ENCODE measurements at regions not wholly inside any gene's neighbourhood (a gene's known extent, or its start where the extent isn't known, plus 50 kb on each side); places are given as distances from the start of the nearest gene placed in this dataset.

GRCh38 chr4:138577145-138577544 lies 335.0 kb upstream of the SLC7A11 start:
- Histone ChIP-seq H3K36me3 (replicated peaks; ENCODE audit: insufficient read depth, low read length) (no peaks in the 10 kb centered on the region), H3K9ac (ENCODE audit: low read length) (no peak overlapping the region), H3K4me3 (ENCODE audit: low read length) (no peak overlapping the region), H3K27ac (ENCODE audit: low read length) (no peak overlapping the region), H3K4me1 (ENCODE audit: low read length) (no peaks in the 10 kb centered on the region), H4K20me1 (ENCODE audit: insufficient read depth, low read length) (no peaks in the 10 kb centered on the region), H3K27me3 (replicated peaks; ENCODE audit: insufficient read depth, low read length) (no peaks in the 10 kb centered on the region), H3K4me2 (ENCODE audit: low read depth, low read length) (no peak overlapping the region), H3F3A (ENCODE audit: insufficient read depth, low read length) (no peaks in the 10 kb centered on the region), H3K79me2 (ENCODE audit: low read length) (no peaks in the 10 kb centered on the region), H2AFZ (ENCODE audit: low read length) (no peak overlapping the region), H3K9me3 (replicated peaks; ENCODE audit: insufficient read depth, low read length) (no peaks in the 10 kb centered on the region), H3K9me2 (replicated peaks; ENCODE audit: insufficient read depth, low read length) (no peaks in the 10 kb centered on the region)
- TF ChIP-seq EZH2 (optimal IDR thresholded peaks at IDR 0.05; ENCODE audit: low read depth, low read length) (no peak), EZH2phosphoT487 (IDR thresholded peaks at IDR 0.05; ENCODE audit: low read length) (no peak), CTCF (IDR thresholded peaks at IDR 0.05; ENCODE audit: low read length) (no peak)
- DNase-seq = no peak

- Histone ChIP-seq H3K27me3 (replicated peaks; ENCODE audit: insufficient read depth, low read length) (no peaks in the 10 kb centered on the region), H3K4me3 (ENCODE audit: low read length) (no peak overlapping the region), H3K9me2 (replicated peaks; ENCODE audit: insufficient read depth, low read length) (no peaks in the 10 kb centered on the region), H3K9me3 (replicated peaks; ENCODE audit: insufficient read depth, low read length) (no peaks in the 10 kb centered on the region), H3K4me2 (ENCODE audit: low read depth, low read length) (no peak overlapping the region), H3K36me3 (replicated peaks; ENCODE audit: insufficient read depth, low read length) (no peaks in the 10 kb centered on the region), H4K20me1 (ENCODE audit: insufficient read depth, low read length) (no peaks in the 10 kb centered on the region), H3K9ac (ENCODE audit: low read length) (no peak overlapping the region), H3K79me2 (ENCODE audit: low read length) (no peaks in the 10 kb centered on the region), H3K27ac (ENCODE audit: low read length) (no peak overlapping the region), H3F3A (ENCODE audit: insufficient read depth, low read length) (no peaks in the 10 kb centered on the region), H3K4me1 (ENCODE audit: low read length) (no peaks in the 10 kb centered on the region), H2AFZ (ENCODE audit: low read length) (no peak overlapping the region)
- peak; percentile 62 for DNase-seq
- TF ChIP-seq CTCF (IDR thresholded peaks at IDR 0.05; ENCODE audit: low read length) = peak; percentile 63
- no peak for TF ChIP-seq EZH2 (optimal IDR thresholded peaks at IDR 0.05; ENCODE audit: low read depth, low read length)
- no peak for TF ChIP-seq EZH2phosphoT487 (IDR thresholded peaks at IDR 0.05; ENCODE audit: low read length)
Measured at GRCh38 chr4:138576684-138577083, 334.5 kb upstream of the SLC7A11 start.

- no peaks in the 10 kb centered on the region for H3K9me2 ChIP-seq (replicated peaks; ENCODE audit: insufficient read depth, low read length)
- no peak overlapping the region for H3K9ac ChIP-seq (ENCODE audit: low read length)
- no peak overlapping the region for H3K4me3 ChIP-seq (ENCODE audit: low read length)
- H3K4me1 ChIP-seq (ENCODE audit: low read length) = no peaks in the 10 kb centered on the region
- no peaks in the 10 kb centered on the region for H3K27me3 ChIP-seq (replicated peaks; ENCODE audit: insufficient read depth, low read length)
- no peaks in the 10 kb centered on the region for H3K79me2 ChIP-seq (ENCODE audit: low read length)
- no peak overlapping the region for H3K4me2 ChIP-seq (ENCODE audit: low read depth, low read length)
- H3K27ac ChIP-seq (ENCODE audit: low read length) = no peak overlapping the region
- DNase-seq = no peak
- H3K9me3 ChIP-seq (replicated peaks; ENCODE audit: insufficient read depth, low read length) = no peaks in the 10 kb centered on the region
- no peaks in the 10 kb centered on the region for H3K36me3 ChIP-seq (replicated peaks; ENCODE audit: insufficient read depth, low read length)
- no peaks in the 10 kb centered on the region for H3F3A ChIP-seq (ENCODE audit: insufficient read depth, low read length)
- TF ChIP-seq EZH2phosphoT487 (IDR thresholded peaks at IDR 0.05; ENCODE audit: low read length) = no peak
- TF ChIP-seq EZH2 (optimal IDR thresholded peaks at IDR 0.05; ENCODE audit: low read depth, low read length) = no peak
- TF ChIP-seq CTCF (IDR thresholded peaks at IDR 0.05; ENCODE audit: low read length) = no peak
- H4K20me1 ChIP-seq (ENCODE audit: insufficient read depth, low read length) = no peaks in the 10 kb centered on the region
- H2AFZ ChIP-seq (ENCODE audit: low read length) = no peak overlapping the region
Measured at GRCh38 chr4:138573246-138573645, 331.1 kb upstream of the SLC7A11 start.
